SW 1271 (cell line): ENCODE measurements at regions not wholly inside any gene's neighbourhood (a gene's known extent, or its start where the extent isn't known, plus 50 kb on each side); places are given as distances from the start of the nearest gene placed in this dataset.
"Not testable (repeated sequence)": the region's sequence is repeated elsewhere in the genome, so short reads cannot be mapped to it uniquely, and the experiment has no call there.

ENCODE experiments used
- DNase-seq, 2 experiments: peaks; one replicate each; lab custom pipeline; 2025; lab: John Stamatoyannopoulos, UW

DNA sequence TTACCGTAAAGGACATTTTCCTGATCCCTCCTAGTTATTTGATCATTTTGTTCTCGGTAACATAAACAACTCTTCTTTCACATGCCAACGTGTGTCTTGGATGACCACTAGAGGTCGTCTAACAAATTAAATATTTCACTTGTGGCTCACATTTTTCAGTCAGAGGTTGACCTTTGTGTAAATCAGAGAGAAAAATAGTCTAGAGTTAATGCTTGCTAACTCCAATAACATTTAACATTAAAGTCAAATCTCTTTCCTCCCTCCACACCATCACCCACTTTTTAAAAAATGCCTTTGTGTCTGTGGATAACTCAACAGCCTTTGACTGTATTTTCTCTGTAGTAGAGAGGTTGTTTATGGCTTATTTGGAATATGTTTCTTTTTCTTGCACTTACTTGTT is 220.5 kb upstream of the B3GALT2 start:
- DNase-seq = peak in 1 of 2 experiments; percentile 37

DNA sequence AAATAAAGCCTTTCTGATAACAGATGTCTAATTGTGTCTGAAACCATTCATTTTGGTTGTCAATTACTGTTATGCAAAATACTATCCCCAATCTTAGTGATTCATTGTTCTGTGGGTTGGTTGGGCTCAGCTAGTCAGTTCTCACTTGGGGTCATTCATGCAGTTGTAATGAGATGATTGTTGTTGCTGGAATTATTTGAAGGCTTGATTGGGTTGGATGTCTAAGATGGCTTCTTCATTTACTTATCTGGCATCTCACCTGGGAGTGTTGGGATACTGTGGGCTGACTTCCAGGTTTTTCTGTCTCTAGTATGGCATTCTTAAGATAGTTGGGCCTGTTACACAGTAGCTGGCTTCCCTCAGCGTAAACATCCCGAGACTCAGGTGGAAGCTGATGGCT is 217.8 kb upstream of the B3GALT2 start:
- DNase-seq = no peak

DNA sequence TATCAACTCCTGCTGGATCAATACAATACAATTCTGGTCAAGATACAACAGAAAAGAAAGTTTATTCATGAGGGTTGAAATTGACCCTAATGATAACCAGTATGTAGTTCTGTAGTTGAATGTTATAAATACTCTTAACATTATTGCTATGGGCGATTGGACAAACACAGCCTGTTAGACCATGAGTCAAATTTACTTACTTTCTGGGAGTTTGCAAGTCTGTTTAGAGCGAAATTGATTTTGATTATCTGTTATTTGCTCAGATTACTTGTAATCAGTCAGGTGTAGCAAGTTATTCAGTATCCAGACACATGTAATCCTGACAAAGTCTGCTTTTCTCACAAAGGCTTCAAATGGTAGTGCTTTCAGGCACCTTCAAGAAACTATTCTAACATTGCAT is 216.6 kb upstream of the B3GALT2 start:
- DNase-seq = no peak

DNA sequence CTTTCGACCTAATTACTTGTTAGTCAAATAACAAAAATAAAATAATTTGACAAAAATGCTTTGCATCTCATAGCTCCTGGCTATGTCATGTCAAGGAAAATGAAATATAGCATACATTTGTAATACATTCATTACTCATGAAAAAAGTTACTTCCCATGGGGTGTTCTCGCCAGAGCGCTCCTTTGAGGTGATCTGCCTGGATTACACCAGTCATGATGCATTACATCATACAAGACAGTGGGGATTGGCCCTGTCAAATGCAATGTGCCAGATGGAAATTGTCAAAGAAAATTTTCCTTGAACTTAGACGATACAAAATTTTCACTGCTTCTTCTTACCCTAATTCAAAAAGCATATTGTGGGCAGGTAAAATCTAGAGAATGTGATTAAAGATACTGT is 215.6 kb upstream of the B3GALT2 start:
- DNase-seq = no peak

DNA sequence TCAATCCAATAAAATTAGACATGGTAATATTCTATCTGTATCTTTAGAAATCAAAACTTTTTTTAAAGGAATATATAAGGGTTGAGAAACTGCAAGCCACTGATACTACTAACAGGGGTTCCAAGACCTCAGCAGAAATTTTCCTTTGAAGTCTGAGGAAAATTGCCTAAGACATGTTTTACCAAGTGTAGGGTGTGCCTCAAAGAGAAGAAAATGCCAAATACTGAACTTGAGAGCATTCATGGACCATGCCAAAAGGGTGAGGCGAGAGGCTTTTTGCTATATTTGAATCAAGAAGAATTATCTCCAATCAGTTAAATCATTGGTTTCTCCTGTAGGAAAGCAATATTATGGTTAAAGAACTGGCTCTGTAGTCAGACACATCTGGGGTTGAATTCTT is 207.9 kb upstream of the B3GALT2 start:
- DNase-seq = no peak

DNA sequence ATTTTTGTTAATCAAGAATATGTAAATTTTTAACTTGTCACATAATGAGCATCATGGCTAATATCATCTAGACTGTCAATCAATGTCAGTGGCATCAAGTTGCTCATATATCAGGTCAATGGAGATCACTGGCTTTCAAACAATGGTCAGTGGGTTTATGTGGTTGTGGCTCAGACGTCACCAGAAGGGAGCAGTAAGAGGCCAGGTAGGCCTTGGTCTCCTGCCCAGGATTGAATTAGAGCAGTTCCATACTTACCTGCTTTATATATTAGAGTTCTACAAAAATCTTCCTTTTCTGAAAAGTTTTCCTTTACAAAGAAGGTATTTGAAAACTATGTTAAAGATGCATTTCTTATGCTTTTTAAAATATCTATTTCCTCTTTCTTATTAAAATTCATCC is 206.3 kb upstream of the B3GALT2 start:
- DNase-seq = no peak

GRCh38 chr1:193388683-193389082 is 202.3 kb upstream of the B3GALT2 start:
- DNase-seq = no peak

DNA sequence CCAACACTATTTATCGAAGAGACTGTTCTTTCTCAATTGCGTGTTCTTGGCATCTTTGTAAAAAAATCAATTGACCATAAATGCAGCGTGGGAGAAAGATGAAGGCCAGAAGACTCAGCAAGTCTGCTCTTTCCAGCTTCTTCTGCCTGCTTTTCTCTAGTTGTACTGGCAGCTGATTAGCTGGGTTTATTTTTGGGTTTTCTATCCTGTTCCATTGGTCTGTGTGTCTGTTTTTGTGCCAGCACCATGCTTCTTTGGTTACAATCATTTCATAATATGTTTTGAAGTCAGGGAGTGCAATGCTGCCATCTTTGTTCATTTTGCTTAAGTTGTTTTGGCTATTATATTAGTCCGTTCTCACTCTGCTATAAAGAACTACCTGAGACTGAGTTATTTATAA is 201.8 kb upstream of the B3GALT2 start:
- no peak for DNase-seq

DNA sequence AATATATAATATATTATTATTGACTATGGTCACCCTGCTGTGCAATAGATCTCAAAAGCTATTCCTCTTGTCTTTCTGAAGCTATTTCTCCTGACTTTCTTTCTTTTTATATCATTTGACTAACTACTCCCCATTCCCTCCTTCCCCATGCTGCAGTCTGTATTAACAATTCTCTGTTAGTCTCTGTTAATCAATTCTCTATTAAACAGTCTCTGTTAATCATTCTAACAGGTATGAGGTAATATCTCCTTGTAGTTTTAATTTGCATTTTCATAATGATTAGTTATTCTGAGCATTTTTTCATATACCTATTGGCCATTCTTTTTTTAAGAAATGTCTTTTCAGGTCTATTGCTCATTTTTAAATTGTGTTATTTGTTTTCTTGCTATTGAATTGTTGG is 201.0 kb upstream of the B3GALT2 start:
- DNase-seq = no peak

DNA sequence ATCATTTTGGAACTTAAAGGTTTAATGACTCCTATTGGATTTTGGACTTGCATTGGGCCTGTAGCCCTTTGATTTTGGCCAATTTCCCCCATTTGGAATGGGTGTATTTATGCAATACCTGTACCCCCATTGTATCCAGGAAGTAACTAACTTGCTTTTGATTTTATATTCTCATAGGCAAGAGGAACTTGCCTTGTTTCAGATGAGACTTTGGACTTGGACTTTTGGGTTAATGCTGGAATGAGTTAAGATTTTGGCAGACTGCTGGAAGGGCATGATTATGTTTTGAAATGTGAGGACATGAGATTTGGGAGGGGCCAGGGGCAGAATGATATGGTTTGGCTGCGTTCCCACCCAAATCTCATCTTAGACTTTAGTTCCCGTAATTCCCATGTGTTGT is 192.0 kb upstream of the B3GALT2 start:
- not testable (repeated sequence) for DNase-seq

- no peak for DNase-seq
Observed at GRCh38 chr1:193377472-193377871, 191.1 kb upstream of the B3GALT2 start.

GRCh38 chr1:193372553-193372952 is 186.1 kb upstream of the B3GALT2 start:
- DNase-seq = no peak

DNA sequence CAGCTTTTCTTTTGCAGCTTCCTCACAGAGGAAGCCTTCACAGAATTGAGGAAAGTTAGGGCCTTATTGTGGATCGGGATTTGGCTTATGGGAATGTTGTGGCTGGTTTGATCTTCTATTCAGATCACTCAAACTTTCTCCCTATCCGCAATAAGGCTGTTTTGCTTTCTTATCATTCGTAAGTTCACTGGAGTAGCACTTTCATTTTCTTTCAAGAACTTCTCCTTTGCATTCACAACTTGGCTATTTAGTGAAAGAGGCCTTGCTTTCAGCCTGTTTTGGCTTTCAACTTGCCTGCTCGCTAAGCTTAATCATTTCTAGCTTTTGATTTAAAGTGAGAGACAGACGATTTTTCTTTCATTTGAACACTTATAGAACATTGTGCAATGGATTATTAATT is 181.9 kb upstream of the B3GALT2 start:
- DNase-seq = no peak

- no peak for DNase-seq
Observed at GRCh38 chr1:193367863-193368262, 181.4 kb upstream of the B3GALT2 start.

DNA sequence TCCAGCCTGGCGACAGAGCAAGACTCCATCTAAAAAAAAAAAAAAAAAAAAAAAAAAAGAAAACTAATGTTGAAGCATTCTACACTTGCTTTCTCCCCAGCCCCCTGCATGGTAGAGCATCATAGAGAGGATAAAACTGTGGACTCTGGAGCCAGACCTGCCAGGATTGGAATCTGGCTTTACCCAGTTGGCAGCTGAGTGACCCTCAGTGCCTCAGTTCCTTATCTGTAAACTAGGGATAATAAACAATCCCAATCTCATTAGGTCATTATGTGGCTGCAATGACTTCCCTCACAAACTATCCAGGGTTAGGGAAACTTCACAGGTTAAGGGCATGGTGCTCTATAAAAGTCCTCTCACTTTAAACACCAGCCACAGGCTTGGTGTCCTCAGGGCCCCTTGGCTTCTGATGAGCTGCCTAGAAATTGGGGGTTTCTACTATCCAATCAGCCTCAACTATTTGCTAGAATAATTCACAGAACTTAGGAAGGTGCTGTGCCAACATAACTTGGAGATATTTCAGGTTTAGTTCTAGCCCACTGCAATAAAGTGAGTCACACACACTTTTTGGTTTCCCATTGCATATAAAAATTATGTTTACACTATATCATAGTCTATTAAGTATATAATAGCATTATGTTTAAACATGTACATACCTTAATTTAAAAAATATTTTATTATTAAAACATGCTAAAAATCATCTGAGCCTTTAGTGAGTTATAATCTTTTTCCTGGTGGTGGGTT is 180.5 kb upstream of the B3GALT2 start:
- no peak for DNase-seq

DNA sequence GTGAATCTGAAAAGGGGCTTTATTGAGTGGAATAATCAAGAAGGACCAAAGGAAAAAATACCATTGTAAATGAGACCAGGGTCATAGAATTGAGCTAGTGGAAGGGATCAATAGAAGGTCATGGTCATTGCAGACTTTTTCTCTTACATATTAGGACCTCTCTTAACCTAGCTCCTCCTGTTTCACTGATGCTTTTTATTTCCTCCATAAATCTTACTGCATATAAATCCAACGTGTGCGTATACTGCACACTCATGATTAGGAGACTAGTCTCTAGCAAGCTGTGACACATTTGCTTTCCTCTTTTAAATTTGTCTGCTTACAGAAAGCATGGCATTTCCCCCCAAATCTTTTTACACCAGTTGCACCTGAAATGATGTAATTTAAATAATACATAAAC is 179.6 kb upstream of the B3GALT2 start:
- no peak for DNase-seq

GRCh38 chr1:193359631-193360030 is 173.2 kb upstream of the B3GALT2 start:
- DNase-seq = no peak

DNA sequence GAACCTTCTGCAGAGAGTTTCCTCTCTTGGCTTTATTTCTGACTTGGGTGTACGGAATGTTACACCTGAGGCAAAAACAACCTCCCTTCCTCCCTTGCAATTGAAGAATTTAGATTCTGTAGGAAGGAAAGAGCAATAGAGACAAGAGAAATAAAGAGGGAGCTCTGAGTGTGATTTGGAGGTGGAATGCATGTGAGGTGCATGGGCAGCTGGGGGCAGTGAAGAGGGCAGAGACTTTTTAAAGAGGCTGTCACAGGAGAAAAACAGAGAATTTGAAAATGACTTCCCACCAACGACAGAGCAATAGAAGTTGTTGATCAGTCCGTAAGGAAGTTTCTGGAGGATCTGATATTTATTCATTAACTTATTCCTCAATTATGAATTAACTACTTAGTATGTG is 172.0 kb upstream of the B3GALT2 start:
- no peak for DNase-seq

DNA sequence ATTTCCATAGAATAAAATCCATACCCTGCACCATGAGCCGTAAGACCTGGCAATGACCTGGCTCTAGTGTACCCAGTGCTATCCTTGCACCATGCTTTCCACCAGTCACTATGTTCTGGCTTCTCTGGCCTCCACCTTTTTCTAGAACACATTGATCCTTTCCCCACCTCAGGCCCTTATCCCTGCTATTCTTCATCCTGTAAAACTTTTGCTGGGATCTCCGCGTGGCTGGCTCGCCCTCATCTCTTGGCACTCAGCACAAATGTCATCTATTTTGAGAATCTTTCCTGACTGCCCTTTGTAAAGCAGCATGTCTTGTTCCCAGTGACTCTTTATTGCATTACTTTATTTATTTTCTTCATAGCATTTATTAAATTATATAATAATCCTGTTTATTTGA is 169.8 kb upstream of the B3GALT2 start:
- DNase-seq = no peak

GRCh38 chr1:193355626-193356025 is 169.2 kb upstream of the B3GALT2 start:
- DNase-seq = no peak

DNA sequence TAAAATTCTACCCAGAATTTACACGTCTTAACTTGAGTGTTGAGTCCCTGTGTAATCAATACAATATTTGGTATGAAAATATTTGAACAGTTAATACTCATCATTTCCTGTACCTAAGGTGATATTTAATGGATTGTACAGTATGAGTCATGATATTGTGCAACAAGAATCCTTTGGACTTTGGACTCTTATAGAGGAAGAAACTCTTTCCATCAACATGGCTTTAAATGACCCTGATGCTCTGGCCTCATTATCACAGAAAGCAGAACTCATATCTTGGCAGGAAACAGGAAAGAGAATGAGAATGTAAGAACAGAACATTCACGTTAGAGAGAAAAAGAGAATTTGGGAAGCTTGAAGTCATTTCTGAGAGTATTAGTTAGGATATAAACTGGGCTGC is 168.8 kb upstream of the B3GALT2 start:
- no peak for DNase-seq

GRCh38 chr1:193348769-193349535 is 162.5 kb upstream of the B3GALT2 start:
- DNase-seq = no peak

GRCh38 chr1:193348091-193348768 is 161.8 kb upstream of the B3GALT2 start:
- no peak for DNase-seq
